ENCODE measurements at regions not wholly inside any gene's neighbourhood (a gene's known extent, or its start where the extent isn't known, plus 50 kb on each side); places are given as distances from the start of the nearest gene placed in this dataset.

GRCh38 chr18:54529444-54529843 is 61.6 kb upstream of the DYNAP start:
- H3K4me1 ChIP-seq: no peaks in the 10 kb centered on the region
- no peak for TF ChIP-seq POLR2A (IDR thresholded peaks at IDR 0.05)
- TF ChIP-seq CTCF (IDR thresholded peaks at IDR 0.05 in 4 of 5, conservative IDR thresholded peaks at IDR 0.05 in 1 of 5): no peak
- no peak for DNase-seq
- H3K27me3 ChIP-seq: no peaks in the 10 kb centered on the region
- intact Hi-C loops (cut with DNase I; ENCODE audit: low total_unique reads) (no loop called here), in situ Hi-C loops (cut with MboI; ENCODE audit: low sequenced_read_pairs in 4 of 4) (no loop called here)
- H3K4me3 ChIP-seq: no peak overlapping the region
- no peaks in the 10 kb centered on the region for H3K36me3 ChIP-seq
- no peaks in the 10 kb centered on the region for H3K9me3 ChIP-seq
- no peak overlapping the region for H3K27ac ChIP-seq
- ATAC-seq: no peak

- in situ Hi-C loops (cut with MboI; ENCODE audit: low sequenced_read_pairs in 4 of 4): no loop called here
- Histone ChIP-seq H3K4me1 (no peaks in the 10 kb centered on the region), H3K27ac (no peak overlapping the region), H3K9me3 (no peaks in the 10 kb centered on the region), H3K27me3 (no peaks in the 10 kb centered on the region), H3K36me3 (no peaks in the 10 kb centered on the region), H3K4me3 (no peak overlapping the region)
- intact Hi-C loops (cut with DNase I; ENCODE audit: low total_unique reads): no loop called here
- ATAC-seq (no peak), DNase-seq (no peak)
- TF ChIP-seq CTCF (IDR thresholded peaks at IDR 0.05 in 4 of 5, conservative IDR thresholded peaks at IDR 0.05 in 1 of 5) (no peak), POLR2A (IDR thresholded peaks at IDR 0.05) (no peak)
These were observed 60.8 kb upstream of the DYNAP start for GRCh38 chr18:54530285-54530684.

GRCh38 chr18:54531402-54532065 is 59.5 kb upstream of the DYNAP start:
- in situ Hi-C loops (cut with MboI; ENCODE audit: low sequenced_read_pairs in 4 of 4): no loop called here
- H3K27me3 ChIP-seq: no peaks in the 10 kb centered on the region
- ATAC-seq (no peak), DNase-seq (no peak)
- no peaks in the 10 kb centered on the region for H3K9me3 ChIP-seq
- intact Hi-C loops (cut with DNase I; ENCODE audit: low total_unique reads): no loop called here
- H3K4me1 ChIP-seq: no peaks in the 10 kb centered on the region
- no peak overlapping the region for H3K27ac ChIP-seq
- TF ChIP-seq CTCF (IDR thresholded peaks at IDR 0.05 in 4 of 5, conservative IDR thresholded peaks at IDR 0.05 in 1 of 5) (no peak), POLR2A (IDR thresholded peaks at IDR 0.05) (no peak)
- H3K36me3 ChIP-seq: no peaks in the 10 kb centered on the region
- no peak overlapping the region for H3K4me3 ChIP-seq

- H3K36me3 ChIP-seq: no peaks in the 10 kb centered on the region
- no peaks in the 10 kb centered on the region for H3K9me3 ChIP-seq
- no peaks in the 10 kb centered on the region for H3K27me3 ChIP-seq
- DNase-seq (no peak), ATAC-seq (no peak)
- H3K4me3 ChIP-seq: no peak overlapping the region
- no peaks in the 10 kb centered on the region for H3K4me1 ChIP-seq
- in situ Hi-C loops (cut with MboI; ENCODE audit: low sequenced_read_pairs in 4 of 4): no loop called here
- TF ChIP-seq POLR2A (IDR thresholded peaks at IDR 0.05) (no peak), CTCF (IDR thresholded peaks at IDR 0.05 in 4 of 5, conservative IDR thresholded peaks at IDR 0.05 in 1 of 5) (no peak)
- H3K27ac ChIP-seq: no peak overlapping the region
- intact Hi-C loops (cut with DNase I; ENCODE audit: low total_unique reads): no loop called here
These were observed 58.8 kb upstream of the DYNAP start for GRCh38 chr18:54532222-54532621.

- intact Hi-C loops (cut with DNase I; ENCODE audit: low total_unique reads) (no loop called here), in situ Hi-C loops (cut with MboI; ENCODE audit: low sequenced_read_pairs in 4 of 4) (no loop called here)
- no peaks in the 10 kb centered on the region for H3K9me3 ChIP-seq
- no peak for ATAC-seq
- H3K36me3 ChIP-seq: no peaks in the 10 kb centered on the region
- H3K4me1 ChIP-seq: no peaks in the 10 kb centered on the region
- no peaks in the 10 kb centered on the region for H3K27me3 ChIP-seq
- H3K4me3 ChIP-seq: no peak overlapping the region
- DNase-seq: no peak
- TF ChIP-seq POLR2A (IDR thresholded peaks at IDR 0.05) (no peak), CTCF (IDR thresholded peaks at IDR 0.05 in 4 of 5, conservative IDR thresholded peaks at IDR 0.05 in 1 of 5) (no peak)
- H3K27ac ChIP-seq: no peak overlapping the region
These were observed 58.1 kb upstream of the DYNAP start for GRCh38 chr18:54532962-54533361.
